ENCODE measurements at regions not wholly inside any gene's neighbourhood (a gene's known extent, or its start where the extent isn't known, plus 50 kb on each side); places are given as distances from the start of the nearest gene placed in this dataset.
"Not testable (repeated sequence)": the region's sequence is repeated elsewhere in the genome, so short reads cannot be mapped to it uniquely, and the experiment has no call there.

- H3K4me1 Mint-ChIP-seq, result peaks cover 68% of the 10 kb centered on the region
- Histone ChIP-seq H3K9ac (ENCODE audit: extremely low read depth, low read length, poor library complexity, severe bottlenecking) (no peak overlapping the region), H3K36me3 (ENCODE audit: control insufficient read depth, insufficient read depth, low read length) (no peaks in the 10 kb centered on the region), H3K4me3 (ENCODE audit: low read length) (no peak overlapping the region), H3K4me1 (ENCODE audit: control insufficient read depth, insufficient read depth, low read length) (peaks cover 22% of the 10 kb centered on the region), H3K27ac (ENCODE audit: low read depth, low read length) (no peak overlapping the region), H3K27me3 (ENCODE audit: control insufficient read depth, insufficient read depth, low read length, poor library complexity, severe bottlenecking) (no peaks in the 10 kb centered on the region), H3K9me3 (ENCODE audit: control insufficient read depth, low read length) (no peaks in the 10 kb centered on the region)
- no peaks in the 10 kb centered on the region for H3K9me3 Mint-ChIP-seq
- WGBS, 2 experiments (ENCODE audit: insufficient coverage in 1 of 2, insufficient read length in 1 of 2), result 96 to 100% methylated on average over 1 to 6 of the region's 7 CpGs
- DNase-seq, result no peak
- H3K36me3 Mint-ChIP-seq (ENCODE audit: low read depth), result peaks cover 3% of the 10 kb centered on the region
- H3K27me3 Mint-ChIP-seq (ENCODE audit: insufficient read depth), result no peaks in the 10 kb centered on the region
- H3K27ac Mint-ChIP-seq, result peak overlapping the region; percentile 68
- TF ChIP-seq CTCF (conservative IDR thresholded peaks at IDR 0.05), result no peak
- no peak overlapping the region for H3K4me3 Mint-ChIP-seq
Observed at GRCh38 chr15:62415498-62415897, 250.4 kb upstream of the C2CD4B start.

GRCh38 chr15:62416526-62416925 lies 251.4 kb upstream of the C2CD4B start:
- TF ChIP-seq CTCF (conservative IDR thresholded peaks at IDR 0.05), result no peak
- Histone ChIP-seq H3K4me1 (ENCODE audit: control insufficient read depth, insufficient read depth, low read length) (peaks cover 22% of the 10 kb centered on the region), H3K36me3 (ENCODE audit: control insufficient read depth, insufficient read depth, low read length) (no peaks in the 10 kb centered on the region), H3K4me3 (ENCODE audit: low read length) (no peak overlapping the region), H3K27me3 (ENCODE audit: control insufficient read depth, insufficient read depth, low read length, poor library complexity, severe bottlenecking) (no peaks in the 10 kb centered on the region), H3K9me3 (ENCODE audit: control insufficient read depth, low read length) (no peaks in the 10 kb centered on the region), H3K27ac (ENCODE audit: low read depth, low read length) (no peak overlapping the region), H3K9ac (ENCODE audit: extremely low read depth, low read length, poor library complexity, severe bottlenecking) (no peak overlapping the region)
- Mint-ChIP-seq H3K4me1 (peaks cover 66% of the 10 kb centered on the region), H3K9me3 (peaks cover 4% of the 10 kb centered on the region), H3K27ac (no peak overlapping the region), H3K4me3 (no peak overlapping the region), H3K36me3 (ENCODE audit: low read depth) (peaks cover 9% of the 10 kb centered on the region), H3K27me3 (ENCODE audit: insufficient read depth) (no peaks in the 10 kb centered on the region)
- no peak for DNase-seq
- 85% methylated on average over 2 of the region's 3 CpGs; no CpG with 5 or more reads in 1 of the 2 experiments for WGBS, 2 experiments (ENCODE audit: insufficient coverage in 1 of 2, insufficient read length in 1 of 2)

DNA sequence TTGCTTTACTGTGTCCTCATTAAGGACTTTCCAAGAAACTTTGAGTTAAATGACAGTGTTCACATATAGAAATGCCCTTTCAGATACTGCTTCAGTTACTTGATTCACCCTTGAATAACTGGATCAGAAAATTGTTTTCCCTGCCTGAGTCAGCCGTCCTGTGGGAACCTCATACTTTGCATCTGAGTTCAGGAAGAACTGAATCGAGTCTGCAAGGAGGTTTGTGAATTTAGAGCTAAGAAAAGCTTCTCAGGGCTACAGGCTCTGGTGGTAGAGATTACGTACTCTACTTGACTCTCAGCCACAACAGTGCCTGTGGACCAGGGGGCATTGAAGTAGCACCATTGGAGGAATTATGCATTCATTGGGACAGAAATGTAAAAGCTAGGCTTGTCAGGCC lies 252.4 kb upstream of the C2CD4B start:
- H3K9me3 ChIP-seq (ENCODE audit: control insufficient read depth, low read length), result no peaks in the 10 kb centered on the region
- Mint-ChIP-seq H3K4me3 (no peak overlapping the region), H3K27ac (no peak overlapping the region), H3K9me3 (peaks cover 4% of the 10 kb centered on the region), H3K4me1 (peaks cover 57% of the 10 kb centered on the region), H3K36me3 (ENCODE audit: low read depth) (peaks cover 6% of the 10 kb centered on the region), H3K27me3 (ENCODE audit: insufficient read depth) (no peaks in the 10 kb centered on the region)
- H3K27ac ChIP-seq (ENCODE audit: low read depth, low read length), result no peak overlapping the region
- TF ChIP-seq CTCF (conservative IDR thresholded peaks at IDR 0.05), result no peak
- peak overlapping the region; percentile 26 for H3K4me3 ChIP-seq (ENCODE audit: low read length)
- no peaks in the 10 kb centered on the region for H3K36me3 ChIP-seq (ENCODE audit: control insufficient read depth, insufficient read depth, low read length)
- H3K4me1 ChIP-seq (ENCODE audit: control insufficient read depth, insufficient read depth, low read length), result peaks cover 22% of the 10 kb centered on the region
- no peak overlapping the region for H3K9ac ChIP-seq (ENCODE audit: extremely low read depth, low read length, poor library complexity, severe bottlenecking)
- 90 to 95% methylated on average over 3 of the region's 3 CpGs for WGBS, 2 experiments (ENCODE audit: insufficient coverage in 1 of 2, insufficient read length in 1 of 2)
- DNase-seq, result no peak
- no peaks in the 10 kb centered on the region for H3K27me3 ChIP-seq (ENCODE audit: control insufficient read depth, insufficient read depth, low read length, poor library complexity, severe bottlenecking)

GRCh38 chr15:62418496-62418895 lies 253.4 kb upstream of the C2CD4B start:
- not testable (repeated sequence) for H3K9me3 ChIP-seq (ENCODE audit: control insufficient read depth, low read length); H3K27me3 ChIP-seq (ENCODE audit: control insufficient read depth, insufficient read depth, low read length, poor library complexity, severe bottlenecking); H3K9ac ChIP-seq (ENCODE audit: extremely low read depth, low read length, poor library complexity, severe bottlenecking); DNase-seq; H3K27me3 Mint-ChIP-seq (ENCODE audit: insufficient read depth); H3K36me3 Mint-ChIP-seq (ENCODE audit: low read depth); H3K27ac ChIP-seq (ENCODE audit: low read depth, low read length); H3K36me3 ChIP-seq (ENCODE audit: control insufficient read depth, insufficient read depth, low read length); H3K9me3 Mint-ChIP-seq
- peak overlapping the region; percentile 57 for H3K27ac Mint-ChIP-seq
- Histone ChIP-seq H3K4me3 (ENCODE audit: low read length) (peak overlapping the region; percentile 26), H3K4me1 (ENCODE audit: control insufficient read depth, insufficient read depth, low read length) (peaks cover 22% of the 10 kb centered on the region)
- 82 to 83% methylated on average over 2 to 3 of the region's 3 CpGs for WGBS, 2 experiments (ENCODE audit: insufficient coverage in 1 of 2, insufficient read length in 1 of 2)
- H3K4me1 Mint-ChIP-seq, result peaks cover 50% of the 10 kb centered on the region
- H3K4me3 Mint-ChIP-seq, result peak overlapping the region; percentile 2

Data from endodermal cell (in vitro differentiated cells).